ENCODE measurements at regions not wholly inside any gene's neighbourhood (a gene's known extent, or its start where the extent isn't known, plus 50 kb on each side); places are given as distances from the start of the nearest gene placed in this dataset.
"Not testable (repeated sequence)": the region's sequence is repeated elsewhere in the genome, so short reads cannot be mapped to it uniquely, and the experiment has no call there.

GRCh38 chr3:25844891-25845290 lies 55.0 kb downstream of the OXSM start:
- no peak for DNase-seq

GRCh38 chr3:25846282-25846681 lies 56.4 kb downstream of the OXSM start:
- DNase-seq: no peak

- DNase-seq: no peak
These were observed 59.2 kb downstream of the OXSM start for GRCh38 chr3:25849091-25849490.

- DNase-seq: no peak
These were observed 59.9 kb downstream of the OXSM start for GRCh38 chr3:25849641-25850385.

GRCh38 chr3:25851693-25852259 lies 61.9 kb downstream of the OXSM start:
- DNase-seq: not testable (repeated sequence)

GRCh38 chr3:25854214-25854613 lies 64.3 kb downstream of the OXSM start:
- no peak for DNase-seq

- no peak for DNase-seq
These were observed 64.7 kb downstream of the OXSM start for GRCh38 chr3:25854635-25855034.

GRCh38 chr3:25855266-25855784 lies 65.4 kb downstream of the OXSM start:
- DNase-seq: no peak

- DNase-seq: peak; percentile 25
These were observed 67.1 kb downstream of the OXSM start for GRCh38 chr3:25856902-25857518.

- no peak for DNase-seq
These were observed 71.7 kb downstream of the OXSM start for GRCh38 chr3:25861566-25861965.

- no peak for DNase-seq
These were observed 73.1 kb downstream of the OXSM start for GRCh38 chr3:25863011-25863415.

- no peak for DNase-seq
These were observed 73.6 kb downstream of the OXSM start for GRCh38 chr3:25863416-25863959.

GRCh38 chr3:25870452-25870851 lies 80.6 kb downstream of the OXSM start:
- DNase-seq: no peak

GRCh38 chr3:25872200-25872877 lies 82.4 kb downstream of the OXSM start:
- no peak for DNase-seq

- DNase-seq: no peak
These were observed 93.6 kb downstream of the OXSM start for GRCh38 chr3:25883492-25883891.

GRCh38 chr3:25884981-25885380 lies 95.1 kb downstream of the OXSM start:
- no peak for DNase-seq

- no peak for DNase-seq
These were observed 95.7 kb downstream of the OXSM start for GRCh38 chr3:25885544-25885943.

GRCh38 chr3:25887907-25888306 lies 98.0 kb downstream of the OXSM start:
- DNase-seq: no peak

- DNase-seq: no peak
These were observed 99.1 kb downstream of the OXSM start for GRCh38 chr3:25888892-25889524.

- DNase-seq: no peak
These were observed 99.6 kb downstream of the OXSM start for GRCh38 chr3:25889525-25889917.

GRCh38 chr3:25894101-25894500 lies 104.2 kb downstream of the OXSM start:
- no peak for DNase-seq

- DNase-seq: no peak
These were observed 105.1 kb downstream of the OXSM start for GRCh38 chr3:25895031-25895430.

GRCh38 chr3:25895443-25895842 lies 105.6 kb downstream of the OXSM start:
- no peak for DNase-seq

All from NCI-H748 treated with DMSO at 0.1 percent for 48 hours (cell line).